Effector CD4-positive, alpha-beta T cell (primary cell): ENCODE measurements at regions not wholly inside any gene's neighbourhood (a gene's known extent, or its start where the extent isn't known, plus 50 kb on each side); places are given as distances from the start of the nearest gene placed in this dataset.
"Not testable (repeated sequence)": the region's sequence is repeated elsewhere in the genome, so short reads cannot be mapped to it uniquely, and the experiment has no call there.

Experiments
- DNase-seq: peaks from one replicate; pipeline ENCODE4 v3.0.0-alpha.2; 2020

GRCh38 chr6:142016666-142017065, 116.1 kb upstream of the GJE1 start:
- not testable (repeated sequence) for DNase-seq

- not testable (repeated sequence) for DNase-seq
Measured at GRCh38 chr6:142015463-142015862, 117.3 kb upstream of the GJE1 start.

GRCh38 chr6:142015011-142015410, 117.7 kb upstream of the GJE1 start:
- no peak for DNase-seq

- DNase-seq = no peak
Measured at GRCh38 chr6:142014515-142014914, 118.2 kb upstream of the GJE1 start.

DNA sequence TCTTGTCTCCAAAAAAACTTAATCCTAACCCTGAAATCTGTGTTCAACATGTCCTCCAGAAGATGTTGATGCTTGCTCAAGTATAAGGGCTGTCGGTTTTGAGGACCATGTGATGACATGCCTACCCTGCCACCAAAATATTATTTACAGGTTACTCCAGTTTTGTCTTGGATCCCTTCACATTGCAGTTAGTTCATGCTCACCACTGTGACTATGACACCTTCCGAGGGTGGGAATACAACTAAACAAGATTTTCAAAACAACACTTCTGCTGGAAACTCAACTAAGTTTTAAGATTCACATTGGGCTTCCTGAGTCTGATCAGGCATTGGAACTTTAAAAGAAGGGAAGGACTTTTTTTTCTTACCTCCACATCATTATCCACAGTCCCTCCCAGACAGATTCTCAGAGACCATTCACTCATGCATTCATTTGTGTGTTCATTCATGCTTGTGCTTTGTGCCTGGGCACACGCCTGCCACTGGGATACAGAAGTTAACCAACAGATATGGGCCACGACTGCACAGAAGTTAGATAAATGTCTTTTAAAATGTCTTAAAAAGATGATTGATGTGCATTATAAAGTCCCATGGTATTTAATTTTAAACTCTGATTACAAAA, 118.7 kb upstream of the GJE1 start:
- DNase-seq = no peak

DNA sequence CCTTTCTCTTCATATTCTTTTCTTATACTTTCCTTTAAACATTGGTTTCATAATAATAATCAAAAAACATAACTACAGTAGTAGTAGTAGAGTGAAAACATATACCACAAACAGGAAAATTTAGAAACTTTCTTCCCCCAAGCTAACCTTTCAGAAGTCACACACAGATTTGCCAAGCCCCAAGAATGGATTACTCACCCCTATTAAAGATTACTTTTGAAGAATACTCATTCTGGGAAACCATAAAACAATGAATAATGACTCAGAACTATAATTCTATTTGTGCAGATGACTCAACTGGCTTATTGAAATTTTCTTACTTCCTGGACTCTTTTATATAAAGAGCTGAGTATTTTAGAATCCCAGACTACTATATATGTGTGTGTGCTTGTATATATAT, 119.4 kb upstream of the GJE1 start:
- no peak for DNase-seq

DNA sequence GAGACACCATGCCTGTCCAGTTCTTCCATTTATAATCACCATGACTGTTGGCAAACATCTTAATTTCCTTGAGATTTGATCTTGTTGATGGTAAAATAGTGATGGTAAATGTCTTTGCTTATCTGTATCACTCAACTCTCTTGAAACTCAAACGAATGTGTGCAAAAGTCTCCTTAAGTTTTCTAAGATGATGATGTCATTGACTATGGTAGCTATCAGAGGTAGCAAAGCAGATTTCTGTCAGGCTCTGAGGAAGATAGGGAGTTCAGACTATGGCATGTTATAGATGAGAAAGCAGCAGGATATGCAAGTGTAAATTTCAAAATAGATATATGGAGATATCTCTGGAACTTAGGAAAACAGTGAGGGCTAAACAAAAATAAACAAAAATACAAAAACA, 121.0 kb upstream of the GJE1 start:
- no peak for DNase-seq

- no peak for DNase-seq
Measured at GRCh38 chr6:142011156-142011555, 121.6 kb upstream of the GJE1 start.

- no peak for DNase-seq
Measured at GRCh38 chr6:142009647-142010046, 123.1 kb upstream of the GJE1 start.

DNA sequence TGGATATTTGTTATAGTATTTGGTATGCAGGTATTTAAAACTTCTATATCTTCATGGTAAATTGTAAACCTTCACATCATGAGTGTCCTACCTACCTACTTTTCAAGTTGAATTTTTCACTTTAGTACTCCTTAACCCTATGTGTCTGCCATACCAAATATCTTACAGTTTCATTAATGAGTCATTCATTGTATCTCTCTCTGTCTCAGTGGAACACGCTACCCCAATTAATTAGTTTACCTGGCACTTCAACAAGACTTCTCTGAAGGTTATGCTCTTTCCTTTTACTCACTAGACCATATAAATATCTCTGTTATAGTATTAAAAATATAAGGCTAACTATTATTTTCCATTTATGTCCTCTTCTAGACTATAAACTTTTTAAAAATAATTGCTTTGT, 123.9 kb upstream of the GJE1 start:
- DNase-seq = no peak

DNA sequence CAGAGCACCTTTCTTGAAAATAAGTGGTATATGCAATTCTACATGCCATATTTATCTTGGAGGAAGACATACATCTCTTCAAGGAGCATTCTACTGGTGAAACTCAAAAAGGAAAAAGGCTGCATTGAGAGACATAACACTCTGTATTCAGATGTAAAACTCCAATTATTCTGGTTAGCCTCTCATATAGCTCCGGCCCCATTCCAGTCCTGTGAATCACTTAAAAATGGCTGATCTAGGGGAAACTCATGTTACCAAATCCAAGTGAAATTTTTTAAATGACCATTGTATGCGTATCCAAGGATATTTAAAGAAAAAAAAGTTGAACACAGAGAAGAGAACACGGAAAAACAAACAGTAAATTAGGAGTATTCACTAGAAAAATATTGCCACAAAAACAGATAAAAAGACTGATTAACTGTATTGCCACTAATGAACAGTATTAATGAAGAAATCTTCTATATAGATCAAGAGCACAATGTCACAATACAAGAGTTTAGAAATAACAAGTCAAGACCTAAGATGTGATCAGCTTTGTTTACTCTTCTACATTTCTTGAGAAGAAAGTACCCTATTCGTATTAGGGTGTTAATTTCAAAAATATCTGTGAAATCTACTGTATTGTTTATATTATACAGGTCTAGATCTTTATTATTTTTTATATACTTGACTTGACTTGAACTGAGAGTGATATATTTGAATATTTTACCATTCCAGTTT, 124.5 kb upstream of the GJE1 start:
- DNase-seq = no peak

- DNase-seq = no peak
Measured at GRCh38 chr6:142005021-142005420, 127.7 kb upstream of the GJE1 start.

DNA sequence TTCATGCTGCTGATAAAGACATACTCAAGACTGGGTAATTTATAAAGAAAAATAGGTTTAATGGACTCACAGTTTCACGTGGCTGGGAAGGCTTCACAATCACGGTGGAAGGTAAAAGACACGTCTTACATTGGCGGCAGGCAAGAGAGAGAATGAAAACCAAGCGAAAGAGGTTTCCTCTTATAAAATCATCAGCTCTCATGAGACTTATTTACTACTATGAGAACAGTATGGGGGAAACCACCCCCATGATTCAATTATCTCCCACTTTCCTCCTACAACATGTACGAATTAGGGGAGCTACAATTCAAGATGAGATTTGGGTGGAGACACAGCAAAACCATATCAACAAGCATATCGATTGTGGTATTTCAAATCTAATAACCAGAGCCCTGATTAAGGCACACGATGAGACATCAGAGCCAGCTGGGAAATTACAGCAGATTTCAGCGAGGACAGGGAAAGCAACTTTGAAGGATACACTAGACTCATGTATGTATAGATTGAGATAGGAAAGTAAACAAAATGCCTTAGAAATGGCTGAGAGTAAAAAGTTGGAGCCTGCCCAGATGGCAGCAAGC, 129.8 kb upstream of the GJE1 start:
- no peak for DNase-seq

DNA sequence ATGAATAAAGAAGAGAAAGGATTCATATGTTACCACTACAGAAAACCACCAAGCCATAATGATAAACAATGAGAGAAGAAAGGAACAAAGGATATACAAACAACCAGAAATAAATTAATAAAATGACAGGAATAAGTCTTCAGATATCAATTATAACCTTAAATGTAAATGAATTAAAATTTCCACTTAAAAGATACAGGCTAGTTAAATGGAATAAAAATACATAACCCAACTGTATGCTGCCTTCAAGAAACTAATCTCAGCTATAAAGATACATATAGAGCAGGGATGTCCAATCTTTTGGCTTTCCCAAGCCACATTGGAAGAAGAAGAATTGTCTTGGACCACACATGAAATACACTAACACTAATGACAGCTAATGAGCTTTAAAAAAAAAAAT, 135.9 kb upstream of the GJE1 start:
- no peak for DNase-seq

DNA sequence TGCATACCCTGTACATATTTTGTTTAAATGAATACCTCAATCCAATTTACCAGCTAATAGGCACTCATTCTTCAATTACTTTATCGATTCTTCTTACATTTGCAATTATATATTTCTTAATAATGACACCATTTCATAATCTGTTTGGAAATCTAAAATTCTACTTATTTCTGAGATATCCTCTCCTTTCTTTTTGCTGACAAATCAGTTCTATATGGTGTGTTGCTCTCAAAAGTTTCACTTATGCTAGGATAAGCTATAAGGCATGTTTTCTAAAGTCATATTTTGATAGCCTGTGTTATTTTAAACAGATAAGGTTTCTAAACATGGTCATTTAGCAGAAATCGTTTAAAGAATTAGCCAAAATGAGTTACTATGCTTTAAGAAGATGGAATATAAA, 140.6 kb upstream of the GJE1 start:
- no peak for DNase-seq

DNA sequence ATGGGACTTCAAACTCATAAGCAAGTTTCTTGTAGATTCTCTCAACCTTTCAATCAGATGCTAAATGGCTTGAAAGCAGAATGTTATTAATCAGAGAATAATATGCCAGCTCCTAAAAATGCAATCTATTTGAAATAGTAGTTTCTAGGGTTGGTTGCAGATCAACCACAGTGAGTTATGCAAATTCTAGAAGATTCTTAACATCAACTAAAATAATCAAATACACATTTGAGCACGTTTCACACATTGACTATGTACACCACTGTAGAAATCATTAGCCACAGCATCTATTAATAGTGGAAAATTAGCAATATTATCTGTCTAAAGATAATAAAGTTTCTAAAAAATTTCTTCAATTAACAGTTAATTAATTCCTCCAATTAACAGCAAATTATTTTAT, 141.9 kb upstream of the GJE1 start:
- no peak for DNase-seq

DNA sequence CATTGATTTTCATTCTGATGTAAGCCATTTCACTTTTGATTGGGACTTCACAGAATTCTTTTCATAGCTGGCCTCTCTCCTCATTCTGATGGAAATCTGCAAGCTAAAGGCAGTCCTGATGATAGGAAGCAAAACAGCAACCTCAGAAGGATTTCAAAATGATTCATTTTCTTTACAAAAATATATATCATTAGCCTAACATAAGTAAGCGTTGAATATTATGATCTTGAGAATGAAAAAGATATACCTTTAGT, 143.1 kb upstream of the GJE1 start:
- no peak for DNase-seq

GRCh38 chr6:141988954-141989705, 143.6 kb upstream of the GJE1 start:
- DNase-seq = no peak

DNA sequence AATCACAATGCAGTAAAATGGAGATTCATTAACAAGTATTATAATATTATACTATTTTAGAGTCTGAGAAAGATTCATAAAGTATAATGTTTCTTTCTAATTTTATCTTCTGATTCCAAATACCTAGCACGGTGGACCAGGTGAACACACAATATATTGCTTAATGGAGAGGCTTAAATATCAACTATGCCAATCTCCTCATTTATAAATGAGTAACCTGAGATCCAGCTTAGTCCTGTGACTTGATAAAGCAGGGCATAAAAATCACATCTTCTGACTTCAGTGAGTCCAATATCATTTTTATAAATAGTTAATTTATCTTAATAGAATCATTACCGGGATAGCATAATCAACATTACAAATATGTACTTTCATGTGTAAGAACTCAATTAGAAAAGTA, 144.4 kb upstream of the GJE1 start:
- no peak for DNase-seq

- DNase-seq = no peak
Measured at GRCh38 chr6:141986457-141986856, 146.3 kb upstream of the GJE1 start.

- DNase-seq = no peak
Measured at GRCh38 chr6:141981190-141981589, 151.5 kb upstream of the GJE1 start.

DNA sequence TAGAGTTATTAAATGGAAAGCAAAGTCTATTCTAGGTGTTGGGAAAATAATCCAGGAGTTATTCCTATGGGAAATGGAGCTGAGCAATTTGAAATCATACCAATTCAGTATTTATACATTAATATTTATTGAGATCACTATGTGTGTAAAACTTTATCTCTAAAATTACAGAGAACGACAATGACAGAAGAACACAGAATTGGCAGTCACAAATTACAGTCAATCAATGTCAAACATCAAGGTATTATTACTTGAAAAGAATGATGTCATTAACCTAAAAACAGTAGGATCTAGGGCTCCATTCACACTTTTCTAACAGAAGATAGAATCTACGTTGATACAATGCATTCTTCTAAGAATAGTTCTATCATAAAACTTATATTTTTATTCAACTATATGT, 154.9 kb upstream of the GJE1 start:
- DNase-seq = no peak

GRCh38 chr6:141976994-141977393, 155.7 kb upstream of the GJE1 start:
- DNase-seq = no peak

GRCh38 chr6:141969768-141970415, 162.8 kb upstream of the GJE1 start:
- not testable (repeated sequence) for DNase-seq
